GM18498 (cell line): ENCODE measurements at regions not wholly inside any gene's neighbourhood (a gene's known extent, or its start where the extent isn't known, plus 50 kb on each side); places are given as distances from the start of the nearest gene placed in this dataset.
A peak's percentile ranks its signal among the peaks of the same experiment; 100 is the strongest.
"Not testable (repeated sequence)": the region's sequence is repeated elsewhere in the genome, so short reads cannot be mapped to it uniquely, and the experiment has no call there.

ENCODE experiments used
- ATAC-seq: cut with Tn5 transposase; IDR thresholded peaks from one replicate; pipeline ENCODE4 v1.9.1; 2021; ENCODE audit warnings: mild to moderate bottlenecking, moderate library complexity; ENCODE audit not compliant: unreplicated experiment

DNA sequence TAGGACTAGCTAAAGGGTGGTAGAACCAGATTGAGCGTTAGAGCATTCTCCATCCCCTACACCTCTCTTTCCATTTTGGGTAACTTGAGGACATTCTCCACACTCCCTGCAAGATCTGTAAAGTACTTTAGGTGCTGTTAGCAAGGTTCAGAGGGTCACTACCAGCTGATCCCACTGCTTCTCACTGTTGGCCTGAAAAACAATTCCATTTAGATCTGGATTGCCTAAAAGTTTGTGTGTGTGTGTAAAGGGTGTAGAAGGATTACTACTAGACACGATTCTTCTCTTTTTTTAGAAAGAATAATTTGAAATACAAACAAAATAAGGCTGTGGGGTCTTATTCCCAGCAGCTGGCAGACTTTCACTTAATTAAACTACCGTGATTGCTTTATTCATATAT is 95.1 kb upstream of the TMEM178A start:
- no peak for ATAC-seq

DNA sequence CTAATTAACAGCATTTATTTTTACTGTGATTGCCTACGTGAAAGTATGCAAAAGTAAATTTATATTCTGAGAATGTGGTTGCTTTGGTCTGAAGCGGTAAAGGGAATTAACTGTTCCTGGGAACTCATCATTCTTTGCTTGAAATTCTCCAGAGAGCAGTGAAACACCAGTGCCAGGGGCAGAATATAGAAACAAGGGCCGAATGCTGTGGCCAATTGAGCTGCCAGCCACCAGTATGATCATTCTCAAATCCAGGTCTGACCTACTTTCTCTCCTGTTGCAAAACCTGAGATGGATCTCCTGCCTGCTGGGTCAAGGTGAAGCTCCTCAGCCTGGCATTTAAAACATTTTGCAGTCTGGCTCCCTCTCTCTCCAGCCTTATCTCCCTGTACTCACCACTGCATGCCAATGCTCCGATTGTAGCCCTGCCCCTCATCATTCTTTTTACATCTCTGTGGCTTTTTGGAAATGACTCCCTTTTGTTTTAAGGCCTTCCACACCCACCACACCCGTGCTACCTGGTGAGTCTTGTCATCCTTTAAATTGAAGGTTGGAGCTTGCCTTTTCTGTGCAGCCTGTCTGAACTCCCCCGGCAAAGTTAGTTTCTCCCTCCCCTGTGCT is 94.5 kb upstream of the TMEM178A start:
- ATAC-seq = no peak

DNA sequence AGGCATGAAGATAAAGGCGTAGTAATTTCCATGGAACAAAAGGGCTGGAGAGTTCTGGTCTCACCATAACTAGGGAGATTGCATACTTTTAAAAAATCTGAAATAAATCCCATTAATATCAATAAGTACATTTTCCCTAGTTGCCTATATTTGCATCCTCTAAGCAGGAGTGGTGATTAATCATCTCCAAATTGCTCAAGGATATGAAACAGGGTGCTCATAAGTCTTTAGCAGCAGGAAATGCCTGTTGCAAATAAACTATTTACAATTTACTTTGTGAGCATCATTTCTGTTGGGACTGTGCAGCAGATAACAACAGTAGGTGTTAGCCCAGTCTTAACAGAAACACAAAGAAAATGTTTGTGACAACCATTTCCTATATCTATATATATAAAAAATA is 92.4 kb upstream of the TMEM178A start:
- ATAC-seq = no peak

DNA sequence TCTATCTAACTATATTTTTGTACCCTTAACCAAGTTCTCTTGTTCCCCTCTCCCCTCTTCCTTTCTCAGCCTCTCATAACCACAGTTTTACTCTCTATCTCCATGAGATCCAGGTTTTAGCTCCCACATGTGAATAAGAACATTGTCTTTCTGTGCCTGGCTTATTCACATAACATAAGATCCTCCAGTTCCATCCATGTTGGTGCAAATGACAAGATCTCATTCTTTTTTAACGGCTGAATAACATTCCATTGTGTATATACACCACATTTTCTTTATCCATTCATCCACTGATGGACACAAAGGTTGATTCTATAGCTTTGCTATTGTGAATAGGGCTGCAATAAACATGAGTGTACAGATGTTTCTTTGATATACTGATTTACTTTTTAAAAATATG is 83.9 kb upstream of the TMEM178A start:
- ATAC-seq = no peak

DNA sequence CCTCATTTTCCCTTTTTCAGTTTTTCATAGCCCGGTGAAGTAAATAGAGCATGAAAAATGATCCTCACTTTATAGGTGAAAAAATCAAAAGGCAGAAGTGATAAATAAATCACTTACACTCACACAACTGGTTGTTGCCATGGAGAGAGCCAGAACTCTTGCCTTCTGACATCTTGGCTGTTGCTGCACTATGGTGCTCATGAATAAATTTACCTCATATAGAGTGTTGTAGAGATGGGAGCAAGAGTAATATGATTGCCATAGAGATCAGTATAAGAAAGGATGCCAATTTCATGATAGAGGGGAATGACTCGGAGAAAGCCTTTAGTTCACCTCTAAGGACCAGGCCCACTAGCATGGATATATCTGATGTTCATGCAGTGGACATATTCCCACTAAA is 82.5 kb upstream of the TMEM178A start:
- ATAC-seq = no peak

DNA sequence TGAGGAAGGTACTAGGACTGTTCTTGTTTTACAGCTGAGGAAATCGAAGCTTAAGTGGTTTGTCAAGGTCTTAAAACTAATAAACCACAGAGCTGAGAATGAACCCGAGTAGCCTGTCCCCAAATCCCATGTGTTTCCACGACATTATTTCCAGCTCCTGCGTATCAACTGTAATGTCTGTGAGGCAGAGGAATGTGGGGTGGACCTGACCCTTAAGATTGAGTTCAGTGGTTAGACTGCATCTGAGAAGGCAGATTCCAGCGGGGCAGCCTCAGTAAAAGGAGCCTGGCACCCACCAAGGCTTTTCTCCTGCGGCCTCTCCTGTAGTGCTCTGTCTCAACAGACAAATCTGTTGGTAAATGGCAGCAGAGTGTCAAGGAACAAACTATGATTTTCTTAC is 81.9 kb upstream of the TMEM178A start:
- no peak for ATAC-seq

DNA sequence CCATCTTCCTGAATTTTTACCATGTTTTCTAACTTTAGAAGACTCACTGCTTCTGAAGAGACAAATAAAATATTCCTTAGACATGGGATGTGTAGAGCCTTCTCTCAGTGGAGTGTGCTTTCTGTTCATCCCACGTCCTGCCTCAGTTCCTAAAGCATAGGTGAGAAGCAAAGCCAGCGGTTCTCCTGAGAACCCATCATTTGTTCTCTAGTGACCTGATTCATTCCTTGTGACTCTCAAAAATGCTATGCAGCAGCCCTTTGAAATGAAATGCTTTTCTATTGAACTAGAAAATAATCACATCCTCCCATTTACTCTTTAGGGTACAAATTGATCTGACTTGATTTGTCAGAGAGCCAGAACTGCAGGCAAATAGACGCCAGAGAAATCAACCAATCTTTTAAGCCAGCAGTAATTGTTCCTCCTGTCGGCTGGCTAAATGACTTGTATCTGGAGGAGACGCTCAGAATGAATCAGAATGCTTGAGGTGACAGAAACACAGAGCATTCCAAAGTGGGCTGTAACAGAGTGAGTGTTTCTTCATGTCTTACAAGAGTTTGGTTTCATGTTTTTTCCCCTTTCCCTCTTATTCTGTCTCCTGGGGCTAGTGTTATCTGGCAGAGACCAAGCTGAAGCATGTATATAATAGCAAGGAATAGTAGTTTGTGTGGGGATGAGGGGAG is 81.3 kb upstream of the TMEM178A start:
- no peak for ATAC-seq

DNA sequence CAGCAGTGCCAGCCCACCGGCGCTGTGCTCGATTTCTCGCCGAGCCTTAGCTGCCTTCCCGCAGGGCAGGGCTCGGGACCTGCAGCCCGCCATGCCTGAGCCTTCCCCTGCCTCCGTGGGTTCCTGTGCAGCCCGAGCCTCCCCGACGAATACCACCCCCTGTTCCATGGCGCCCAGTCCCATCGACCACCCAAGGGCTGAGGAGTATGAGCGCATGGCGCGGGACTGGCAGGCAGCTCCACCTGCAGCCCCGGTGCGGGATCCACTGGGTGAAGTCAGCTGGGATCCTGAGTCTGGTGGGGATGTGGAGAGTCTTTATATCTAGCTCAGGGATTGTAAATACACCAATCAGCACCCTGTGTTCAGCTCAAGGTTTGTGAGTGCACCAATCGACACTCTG is 80.2 kb upstream of the TMEM178A start:
- not testable (repeated sequence) for ATAC-seq

DNA sequence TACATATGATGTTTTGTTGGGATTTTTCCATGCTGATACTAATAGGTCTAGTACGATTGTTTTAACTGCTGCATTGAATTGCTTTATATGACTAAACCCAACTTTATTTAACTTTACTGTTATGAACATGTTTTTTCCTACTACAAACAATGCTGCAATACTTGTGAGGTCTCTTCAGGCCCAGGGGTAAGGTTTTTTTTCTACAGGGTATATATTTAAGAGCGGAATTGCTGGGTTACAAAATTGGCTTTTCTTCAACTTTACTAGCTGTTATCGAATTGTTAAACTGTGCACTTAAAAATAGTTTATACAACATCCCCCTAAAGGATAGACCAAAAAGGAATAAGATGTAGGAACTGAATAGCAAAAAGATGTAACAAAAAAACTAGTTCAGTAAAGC is 78.5 kb upstream of the TMEM178A start:
- no peak for ATAC-seq

DNA sequence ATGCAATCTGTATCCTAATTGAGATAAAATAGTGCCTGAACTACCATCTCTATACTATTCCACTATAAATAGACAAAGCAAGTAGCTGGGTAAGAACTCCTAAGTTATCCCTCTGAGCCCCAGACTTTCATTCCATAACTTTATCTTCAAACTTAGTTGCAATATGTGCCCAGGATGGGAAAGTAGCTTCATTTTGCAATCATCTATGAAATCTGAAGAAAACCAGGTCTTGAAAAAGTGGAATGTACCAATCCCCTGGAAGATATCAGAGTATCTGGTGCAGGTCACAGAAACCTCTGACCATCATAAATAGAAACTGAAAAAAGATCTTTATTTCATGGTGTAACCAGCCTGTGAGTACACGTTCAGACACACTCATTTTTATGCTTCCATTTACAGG is 78.1 kb upstream of the TMEM178A start:
- no peak for ATAC-seq

DNA sequence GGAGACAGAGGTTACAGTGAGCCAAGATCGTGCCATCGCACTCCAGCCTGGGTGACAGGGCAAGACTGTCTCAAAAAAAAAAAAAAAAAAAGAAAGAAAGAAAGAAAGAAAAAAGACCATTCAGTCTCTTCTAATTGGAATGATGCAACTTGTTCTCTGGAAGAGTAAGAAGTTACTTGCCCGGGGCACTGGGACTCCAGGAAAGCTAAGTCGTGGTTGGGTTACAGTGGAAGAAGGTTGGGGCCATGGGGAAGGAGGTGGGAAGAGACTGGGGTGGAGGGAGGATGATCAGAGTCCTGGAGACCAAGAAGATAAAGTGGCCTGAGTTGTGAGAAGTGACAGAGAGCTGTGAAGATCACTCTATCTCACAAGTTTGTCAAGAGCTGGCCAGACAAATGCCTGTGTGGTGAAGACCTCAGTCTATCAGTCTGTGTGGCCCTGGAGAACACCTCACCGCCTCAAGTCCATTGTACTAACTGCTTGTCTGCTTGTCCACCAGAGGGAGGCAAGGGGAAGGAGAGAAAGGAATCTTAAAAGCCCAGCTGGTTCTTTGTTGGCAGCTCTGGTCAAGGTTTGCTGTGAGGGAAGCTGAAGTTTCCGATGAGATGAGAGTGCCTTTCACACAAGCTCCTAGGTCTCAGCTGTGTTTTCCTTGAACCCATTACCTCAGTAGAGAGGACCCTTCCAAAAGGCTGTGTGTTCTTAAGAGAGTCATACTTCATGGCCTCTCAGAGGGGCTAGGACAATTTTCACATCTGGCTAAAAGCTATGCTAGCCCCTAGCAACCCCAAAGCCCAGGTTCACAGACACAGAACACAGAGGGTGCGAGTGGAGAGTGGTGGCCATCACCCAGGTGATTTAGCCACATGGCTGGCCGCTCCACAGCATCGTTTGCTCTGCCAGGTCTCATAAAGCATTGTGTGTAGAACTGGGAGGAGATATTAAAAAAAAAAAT is 72.0 kb upstream of the TMEM178A start:
- peak; percentile 67 for ATAC-seq

DNA sequence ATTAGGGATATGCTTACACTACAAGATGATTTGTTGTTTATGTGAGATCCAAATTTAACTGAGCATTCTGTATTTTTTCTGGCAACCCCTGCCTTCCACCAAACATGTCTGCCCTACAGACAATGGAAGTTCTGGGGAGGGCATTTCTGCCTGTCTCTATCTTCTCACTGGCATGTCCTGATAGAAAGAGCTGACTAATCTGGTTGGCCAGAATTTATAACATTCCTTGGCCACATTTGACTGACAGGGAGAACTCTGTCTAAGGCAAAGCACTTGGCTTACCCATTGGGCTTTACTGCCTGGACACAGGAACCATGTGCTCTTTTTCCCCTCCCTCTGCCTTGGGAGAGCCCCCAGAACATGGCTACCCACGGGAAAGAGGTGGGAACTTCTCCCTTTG is 70.6 kb upstream of the TMEM178A start:
- ATAC-seq = no peak

DNA sequence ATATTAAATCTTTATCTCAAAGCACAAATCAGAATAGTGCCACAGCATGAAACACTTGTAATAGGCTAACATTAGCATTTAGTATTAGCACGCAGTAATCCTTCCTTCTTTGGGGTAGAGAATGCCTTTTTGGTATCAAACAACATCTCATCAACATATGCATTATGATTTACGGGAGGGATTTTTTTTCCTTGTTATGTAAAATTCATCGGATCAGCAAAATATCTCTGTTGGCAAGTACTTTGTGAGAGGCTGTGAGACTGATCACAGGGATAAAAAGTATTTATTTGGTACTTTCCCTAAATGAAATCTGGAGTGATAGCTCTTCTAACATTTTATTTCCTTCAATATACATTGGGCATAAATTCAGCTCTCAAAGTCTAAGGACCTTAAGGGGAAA is 68.4 kb upstream of the TMEM178A start:
- no peak for ATAC-seq

DNA sequence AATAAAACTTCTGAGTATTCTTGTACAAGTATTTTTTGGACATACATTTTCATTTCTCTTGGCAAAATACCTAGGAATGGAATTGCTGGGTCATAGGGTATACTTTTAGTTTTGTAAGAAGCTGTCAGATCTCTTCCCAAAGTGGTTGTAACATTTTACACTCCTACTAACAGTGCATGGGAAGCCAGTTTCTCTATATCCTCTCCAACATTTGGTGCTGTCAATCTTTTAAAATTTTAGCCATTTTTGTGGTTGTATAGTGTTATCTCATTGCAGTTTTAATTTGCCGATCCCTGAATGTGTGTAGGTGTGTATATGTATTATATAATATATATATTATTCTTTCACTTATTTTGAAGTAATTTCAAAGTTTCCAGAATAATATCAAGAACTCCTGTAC is 63.1 kb upstream of the TMEM178A start:
- no peak for ATAC-seq

DNA sequence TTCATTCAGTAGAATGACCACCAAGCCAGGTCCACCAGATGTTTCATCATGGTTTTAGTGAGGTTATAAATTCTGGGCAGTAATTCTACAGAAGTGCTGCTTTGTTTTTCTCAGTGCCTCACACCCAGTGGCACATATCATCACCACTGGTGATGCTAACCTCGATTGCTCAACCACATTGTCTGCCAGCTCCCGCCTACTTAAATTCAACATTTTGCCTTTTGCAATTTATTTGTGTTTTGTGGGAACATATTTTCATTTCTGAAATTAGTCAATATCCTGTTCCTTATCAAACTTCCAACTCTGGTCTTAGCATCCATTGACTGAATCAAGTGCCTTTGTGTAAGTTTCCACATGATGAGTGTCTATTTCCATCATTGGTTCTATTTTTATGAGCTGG is 62.3 kb upstream of the TMEM178A start:
- ATAC-seq = no peak

DNA sequence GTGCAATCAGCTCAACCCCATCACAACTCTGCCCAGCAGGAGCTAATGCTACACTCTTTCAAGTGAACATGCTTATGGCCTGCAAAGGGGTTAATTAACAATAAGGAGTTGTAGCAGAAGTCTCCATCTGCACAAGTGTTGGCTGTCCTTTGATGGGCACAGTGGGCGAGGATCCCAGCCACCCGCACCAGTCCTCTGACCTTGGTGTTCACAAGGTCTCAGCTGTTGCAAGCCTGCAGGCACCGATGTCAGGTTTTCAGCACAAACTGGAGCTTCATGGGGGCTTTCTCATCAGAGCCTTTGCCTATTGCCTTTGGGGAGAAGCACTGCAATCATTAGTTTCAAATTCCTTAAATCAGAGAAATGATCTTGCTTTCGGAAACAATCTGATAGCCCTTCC is 60.9 kb upstream of the TMEM178A start:
- no peak for ATAC-seq

DNA sequence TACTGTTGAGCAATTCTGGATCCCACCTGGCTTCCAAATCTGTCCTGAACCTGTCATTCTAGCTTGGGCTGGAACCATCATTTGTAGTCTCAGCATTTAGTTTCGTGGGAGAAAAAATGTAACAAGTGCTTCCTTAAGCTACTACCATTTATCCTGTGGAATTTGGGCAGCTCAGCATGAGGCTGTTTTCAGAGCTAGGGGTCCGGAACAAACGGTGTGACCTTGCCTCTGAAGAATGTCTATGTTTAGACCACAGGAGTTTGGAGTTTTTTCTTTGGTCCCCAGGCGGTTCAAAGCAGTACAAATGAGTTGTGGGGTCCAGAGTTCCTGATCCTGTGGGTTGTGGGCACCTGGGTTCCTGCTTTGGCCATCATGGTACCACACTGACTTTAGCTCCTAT is 59.1 kb upstream of the TMEM178A start:
- ATAC-seq = no peak

DNA sequence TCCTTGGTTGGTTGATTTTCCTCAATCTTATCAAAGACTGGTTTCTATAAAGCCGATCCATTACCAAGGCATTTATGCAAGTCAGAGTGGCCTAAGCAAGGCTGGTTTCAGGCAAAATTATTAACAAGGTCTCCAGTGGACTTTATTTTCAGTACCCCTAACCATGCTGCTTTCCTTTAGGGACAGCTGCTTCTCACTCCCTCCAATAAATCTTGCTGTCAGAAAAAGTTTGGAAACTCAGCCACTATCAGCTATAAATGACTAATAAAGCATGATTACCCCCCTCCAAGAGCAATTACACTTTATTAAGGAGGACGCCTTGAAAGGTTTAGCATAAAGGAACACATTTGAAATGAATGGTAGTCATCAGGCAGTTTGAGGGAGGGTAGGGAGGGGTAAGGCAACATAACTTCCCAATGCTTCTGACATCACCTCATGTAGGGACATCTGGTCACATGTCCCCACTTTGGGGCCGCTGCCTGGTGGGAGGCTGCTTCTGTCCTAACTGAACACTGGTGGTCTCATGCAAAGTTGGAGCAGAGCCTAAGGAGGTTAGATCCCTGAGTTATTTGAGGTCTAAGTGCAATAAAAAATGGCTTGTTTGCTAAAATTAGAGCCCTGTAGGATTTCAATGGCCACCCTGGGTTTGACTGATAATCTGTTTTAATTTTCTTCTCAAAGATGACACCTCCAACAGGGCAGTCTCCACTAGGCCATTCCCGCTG is 58.0 kb upstream of the TMEM178A start:
- ATAC-seq = no peak

DNA sequence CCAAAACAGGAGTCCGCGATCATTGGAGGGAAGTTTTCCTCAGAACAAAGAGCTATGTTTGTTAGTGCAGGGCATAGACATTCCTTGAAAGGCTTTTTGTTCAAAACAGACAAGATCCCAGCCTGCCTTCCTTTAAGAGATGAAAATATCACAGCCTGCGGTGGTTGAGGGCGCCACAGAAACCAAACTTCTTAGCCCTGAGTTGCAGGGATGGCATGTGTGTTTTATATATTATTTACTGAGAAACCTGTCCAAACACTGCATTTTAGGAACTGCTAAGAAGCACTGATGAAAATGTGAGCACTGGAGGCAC is 57.5 kb upstream of the TMEM178A start:
- ATAC-seq = no peak

DNA sequence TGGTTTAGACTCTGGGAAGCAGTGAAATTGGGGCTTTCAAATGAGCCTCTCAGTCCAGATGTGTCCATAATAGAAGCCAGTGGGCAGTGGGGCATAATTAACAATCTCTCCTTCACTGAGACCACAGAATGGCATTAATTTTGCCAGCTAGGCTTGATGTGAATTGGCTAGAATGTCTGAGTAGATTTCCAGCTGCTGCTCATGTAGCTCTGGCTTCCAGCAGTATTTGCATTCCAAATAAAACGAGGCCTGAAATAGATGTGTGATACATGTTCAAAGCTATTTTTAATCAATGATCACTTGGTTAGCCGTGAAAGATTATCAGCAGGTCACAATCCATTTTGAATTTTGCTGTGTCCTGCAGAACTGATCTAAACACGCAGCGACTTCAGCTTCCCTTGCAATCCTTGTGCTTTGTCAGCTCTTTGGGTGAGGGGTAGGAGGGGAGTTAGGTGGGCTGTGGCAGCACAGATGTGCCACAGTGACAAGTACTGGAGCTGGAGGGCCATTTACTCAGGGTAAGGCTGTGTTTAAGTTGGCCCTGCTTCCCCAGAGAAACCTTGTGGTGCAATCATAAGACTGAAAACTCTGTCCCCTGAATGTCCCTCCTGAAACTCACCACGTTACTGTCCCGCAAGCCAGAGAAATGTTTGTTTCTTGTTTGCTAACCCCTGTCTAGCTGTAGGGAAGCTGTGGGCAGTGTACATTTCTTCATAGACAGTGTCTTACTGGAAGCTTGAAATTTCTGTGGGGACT is 56.9 kb upstream of the TMEM178A start:
- no peak for ATAC-seq

DNA sequence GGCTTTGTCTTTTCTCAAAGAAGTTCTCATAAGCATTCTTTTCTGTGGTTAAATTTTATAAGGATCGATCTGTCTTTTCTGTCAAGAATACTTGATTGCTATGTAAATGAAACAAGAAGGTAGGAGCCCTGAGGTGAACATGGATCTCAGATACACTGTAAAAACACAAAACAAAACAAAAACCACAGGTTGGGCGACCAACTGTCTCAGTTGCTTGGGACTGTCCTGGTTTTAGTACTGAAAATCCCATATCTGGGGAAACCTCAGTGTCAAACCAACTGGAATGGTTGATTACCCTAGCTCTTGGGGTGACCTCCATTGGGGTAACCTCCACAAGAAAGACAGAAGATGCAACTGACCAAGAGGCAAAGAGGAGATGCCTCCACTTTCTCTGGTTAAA is 55.8 kb upstream of the TMEM178A start:
- no peak for ATAC-seq
